DOHH2 (cell line): ENCODE measurements at regions not wholly inside any gene's neighbourhood (a gene's known extent, or its start where the extent isn't known, plus 50 kb on each side); places are given as distances from the start of the nearest gene placed in this dataset.

Experiments
- H3F3A ChIP-seq: fragments of 200-600 bp; sonication (generic), shearing (Covaris generic); 2 replicates; pipeline ENCODE4 v1.6.0; 2016; ENCODE audit warnings: antibody characterized with exemption, mild to moderate bottlenecking; ENCODE audit not compliant: control insufficient read depth, insufficient read depth
- H3K27ac ChIP-seq: fragments of 200-600 bp; sonication (generic); 2 replicates; pipeline ENCODE4 v1.5.1; 2014; ENCODE audit warnings: low read depth, mild to moderate bottlenecking, low read length, moderate library complexity
- H3K27me3 ChIP-seq: fragments of 200-600 bp; sonication (generic); 2 replicates; pipeline ENCODE4 v1.6.1; 2014; ENCODE audit warnings: mild to moderate bottlenecking, low read length, mixed read lengths; ENCODE audit not compliant: control insufficient read depth
- H3K36me3 ChIP-seq: fragments of 200-600 bp; sonication (generic); 2 replicates; pipeline ENCODE4 v1.6.1; 2014; ENCODE audit warnings: mild to moderate bottlenecking, low read length, moderate library complexity, mixed read lengths; ENCODE audit not compliant: control insufficient read depth
- H3K4me1 ChIP-seq: fragments of 200-600 bp; sonication (generic); 2 replicates; pipeline ENCODE4 v1.6.1; 2014; ENCODE audit warnings: mild to moderate bottlenecking, low read length, mixed read lengths; ENCODE audit not compliant: control insufficient read depth
- H3K4me2 ChIP-seq: fragments of 200-600 bp; sonication (generic); 2 replicates; pipeline ENCODE4 v1.6.0; 2014; ENCODE audit warnings: mild to moderate bottlenecking, low read length, moderate library complexity
- H3K4me3 ChIP-seq: fragments of 200-600 bp; sonication (generic); 2 replicates; pipeline ENCODE4 v1.5.1; 2014; ENCODE audit warnings: mild to moderate bottlenecking, low read length, mixed read lengths
- H3K79me2 ChIP-seq: fragments of 200-600 bp; sonication (generic); 2 replicates; pipeline ENCODE4 v1.6.1; 2014; ENCODE audit warnings: mild to moderate bottlenecking, low read length, mixed read lengths; ENCODE audit not compliant: control insufficient read depth
- H3K9me2 ChIP-seq: fragments of 200-600 bp; sonication (generic); replicated peaks from 2 replicates; pipeline ENCODE4 v1.6.1; 2014; ENCODE audit warnings: mild to moderate bottlenecking, low read length, mixed read lengths; ENCODE audit not compliant: control insufficient read depth
- H3K9me3 ChIP-seq: fragments of 200-600 bp; sonication (generic); 2 replicates; pipeline ENCODE4 v1.6.1; 2014; ENCODE audit warnings: antibody characterized with exemption, low read length, mixed read lengths; ENCODE audit not compliant: control insufficient read depth, insufficient read depth
- H4K20me1 ChIP-seq: fragments of 200-600 bp; sonication (generic); 2 replicates; pipeline ENCODE4 v1.6.0; 2014; ENCODE audit warnings: low read depth, mild to moderate bottlenecking, antibody characterized with exemption, low read length, moderate library complexity; ENCODE audit not compliant: control insufficient read depth, insufficient read depth
- CTCF ChIP-seq: fragments of 200-600 bp; sonication (generic); IDR thresholded peaks from one replicate; pipeline ENCODE4 v1.5.1; 2014; ENCODE audit warnings: antibody characterized with exemption, mild to moderate bottlenecking, low read depth, low read length; ENCODE audit not compliant: poor library complexity, severe bottlenecking
- EZH2phosphoT487 ChIP-seq: fragments of 200-600 bp; sonication (generic); IDR thresholded peaks from 2 replicates; pipeline ENCODE4 v1.6.1; 2017; ENCODE audit warnings: borderline replicate concordance, mild to moderate bottlenecking, antibody characterized with exemption, low read length, moderate library complexity, mixed read lengths

- Histone ChIP-seq H3K4me1 (no peaks in the 10 kb centered on the region), H3K9me2 (no peaks in the 10 kb centered on the region), H3K36me3 (no peaks in the 10 kb centered on the region), H3K27ac (no peak overlapping the region), H3K27me3 (peaks cover 3% of the 10 kb centered on the region; the same call in 1 of the 2 replicates), H3K4me2 (no peak overlapping the region), H3K4me3 (no peak overlapping the region), H3K79me2 (no peaks in the 10 kb centered on the region), H3K9me3 (no peaks in the 10 kb centered on the region), H3F3A (no peaks in the 10 kb centered on the region), H4K20me1 (no peaks in the 10 kb centered on the region)
- TF ChIP-seq CTCF: no peak
- no peak for TF ChIP-seq EZH2phosphoT487
Observed at GRCh38 chr6:139764498-139764986, 390.1 kb upstream of the CITED2 start.

DNA sequence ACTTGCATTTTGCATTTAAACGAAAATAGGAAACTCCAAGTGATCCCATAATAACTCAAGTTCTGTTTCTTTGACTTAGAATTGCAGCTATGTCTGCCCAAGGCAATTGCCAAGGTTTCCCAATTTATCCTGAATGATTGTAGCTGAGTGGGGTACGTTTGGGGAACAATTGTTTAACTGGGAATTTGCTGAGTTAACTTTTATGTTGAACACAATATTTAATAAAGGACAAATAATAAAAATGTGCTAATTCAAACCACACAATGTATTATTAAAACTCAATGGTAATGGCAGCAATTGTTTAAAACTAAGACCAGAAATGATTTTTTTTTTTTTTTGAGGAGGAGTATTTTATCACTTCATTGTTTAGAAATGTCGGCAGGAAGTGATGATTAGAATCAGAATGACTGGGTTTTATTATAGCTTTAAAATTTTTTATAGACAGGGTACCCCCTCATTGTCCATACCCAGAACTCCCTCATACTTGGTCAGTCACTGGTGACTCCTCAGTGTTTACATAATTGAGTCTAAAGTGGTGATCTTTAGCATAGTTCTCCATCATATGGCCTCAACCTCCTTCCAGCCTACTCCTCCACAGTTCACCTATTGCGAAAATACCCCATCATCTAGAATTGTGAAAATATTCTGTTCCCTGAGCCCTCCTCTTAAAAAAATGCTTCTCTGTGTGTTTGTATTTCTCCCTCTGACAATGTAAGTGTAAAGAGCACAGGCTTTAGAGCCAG, 389.2 kb upstream of the CITED2 start:
- H3K9me2 ChIP-seq: no peaks in the 10 kb centered on the region
- no peak overlapping the region for H3K4me2 ChIP-seq
- H3F3A ChIP-seq: no peaks in the 10 kb centered on the region
- no peaks in the 10 kb centered on the region for H3K4me1 ChIP-seq
- no peak overlapping the region for H3K4me3 ChIP-seq
- H3K27ac ChIP-seq: no peak overlapping the region
- H3K79me2 ChIP-seq: no peaks in the 10 kb centered on the region
- TF ChIP-seq EZH2phosphoT487: no peak
- TF ChIP-seq CTCF: no peak
- no peaks in the 10 kb centered on the region for H3K9me3 ChIP-seq
- peaks cover 3% of the 10 kb centered on the region; the same call in 1 of the 2 replicates for H3K27me3 ChIP-seq
- no peaks in the 10 kb centered on the region for H4K20me1 ChIP-seq
- H3K36me3 ChIP-seq: no peaks in the 10 kb centered on the region

DNA sequence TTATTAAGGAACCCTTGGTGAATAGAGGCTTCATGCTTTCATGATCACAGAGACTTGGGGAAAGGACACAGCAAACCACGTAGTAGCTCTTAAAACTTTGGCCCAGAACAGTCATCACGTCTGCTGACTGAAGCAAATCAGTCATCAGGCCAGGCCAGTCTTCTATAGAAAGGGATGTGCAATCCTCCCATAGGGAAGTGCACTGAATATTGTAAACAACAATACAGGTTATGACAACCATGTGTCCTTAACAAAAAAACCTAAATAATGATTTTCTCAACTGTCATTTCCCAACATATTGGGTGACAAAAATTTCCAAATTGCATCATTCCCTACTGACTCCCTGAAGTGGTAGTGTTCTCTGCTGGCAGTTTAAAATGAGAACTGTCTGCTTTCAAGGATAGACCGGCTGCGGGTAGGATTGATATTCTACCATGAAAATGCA, 388.2 kb upstream of the CITED2 start:
- H3F3A ChIP-seq: no peaks in the 10 kb centered on the region
- H3K79me2 ChIP-seq: no peaks in the 10 kb centered on the region
- H3K27ac ChIP-seq: no peak overlapping the region
- H3K9me3 ChIP-seq: no peaks in the 10 kb centered on the region
- H3K4me1 ChIP-seq: no peaks in the 10 kb centered on the region
- no peak overlapping the region for H3K4me3 ChIP-seq
- no peak overlapping the region for H3K4me2 ChIP-seq
- no peaks in the 10 kb centered on the region for H3K9me2 ChIP-seq
- no peaks in the 10 kb centered on the region for H4K20me1 ChIP-seq
- H3K36me3 ChIP-seq: no peaks in the 10 kb centered on the region
- TF ChIP-seq EZH2phosphoT487: no peak
- TF ChIP-seq CTCF: no peak
- peaks cover 3% of the 10 kb centered on the region; the same call in 1 of the 2 replicates for H3K27me3 ChIP-seq
